ENCODE measurements at regions not wholly inside any gene's neighbourhood (a gene's known extent, or its start where the extent isn't known, plus 50 kb on each side); places are given as distances from the start of the nearest gene placed in this dataset.
"Not testable (repeated sequence)": the region's sequence is repeated elsewhere in the genome, so short reads cannot be mapped to it uniquely, and the experiment has no call there.

DNA sequence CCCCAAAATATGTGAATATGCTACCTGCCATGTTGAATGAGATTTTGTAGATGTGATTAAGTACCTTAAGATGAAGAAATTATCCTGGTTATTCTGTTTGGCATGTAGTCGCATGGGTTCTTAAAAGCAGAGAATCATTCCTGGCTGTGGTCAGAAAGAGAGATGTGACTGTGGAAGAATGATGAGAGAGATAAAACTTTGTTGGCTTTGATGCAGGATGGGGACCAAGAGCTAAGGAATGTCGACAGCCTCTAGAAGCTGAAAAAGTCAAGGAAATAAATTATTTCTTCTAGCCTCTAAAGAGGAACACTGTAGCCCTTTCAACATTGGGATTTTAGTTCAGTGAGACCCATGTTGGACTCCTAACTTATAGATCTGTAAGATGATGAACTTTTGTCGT is 584.0 kb downstream of the PRIM2 start:
- not testable (repeated sequence) for TF ChIP-seq TOX (CRISPR knock-in tag; IDR thresholded peaks at IDR 0.05; ENCODE audit: borderline replicate concordance); PPARA (CRISPR knock-in tag; IDR thresholded peaks at IDR 0.05; ENCODE audit: borderline replicate concordance); TCF4 (CRISPR knock-in tag; IDR thresholded peaks at IDR 0.05; ENCODE audit: borderline replicate concordance); BACH2 (CRISPR knock-in tag; IDR thresholded peaks at IDR 0.05; ENCODE audit: borderline replicate concordance); ARNTL (CRISPR knock-in tag; IDR thresholded peaks at IDR 0.05; ENCODE audit: borderline replicate concordance, low read depth)

Measured in SK-N-SH treated with all-trans-retinoic acid at 6 μM for 48 hours (cell line).